GM12865 (cell line): ENCODE measurements at regions not wholly inside any gene's neighbourhood (a gene's known extent, or its start where the extent isn't known, plus 50 kb on each side); places are given as distances from the start of the nearest gene placed in this dataset.

Experiments
- DNase-seq: peaks from one replicate; pipeline ENCODE4 v3.0.0; 2010; ENCODE audit warnings: low read depth
- H3K4me3 ChIP-seq: 2 replicates; pipeline ENCODE4 v1.5.1; 2011; ENCODE audit warnings: mild to moderate bottlenecking, low read depth, low read length, control low read depth
- TF ChIP-seq, protein P1 (sequence below): IDR thresholded peaks from 2 replicates; pipeline ENCODE4 v1.5.1; 2011; ENCODE audit warnings: low read length, control low read depth, low read depth, inconsistent platforms; ENCODE audit not compliant: insufficient read depth; ENCODE audit errors: missing control alignments

DNA sequence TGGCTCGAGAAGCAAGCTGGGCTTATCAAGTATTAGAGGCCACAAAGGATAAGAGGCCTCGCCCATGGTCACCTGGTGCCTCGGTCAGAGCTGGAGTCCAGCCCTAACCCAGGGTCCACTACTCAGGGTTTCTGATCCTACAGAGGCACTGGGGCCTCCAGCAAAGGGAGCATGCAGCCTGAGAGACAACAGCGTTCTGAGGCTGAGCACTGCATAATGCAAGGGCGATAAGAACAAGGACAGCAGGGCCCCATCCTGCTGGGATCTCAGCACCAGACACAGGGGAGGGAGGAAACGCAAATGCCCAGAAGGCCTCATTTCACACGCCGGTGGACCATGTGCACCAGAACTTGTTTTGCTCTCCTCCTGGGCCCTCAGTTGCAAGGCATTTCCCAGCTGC lies 63.0 kb downstream of the C5orf15 start:
- no peak overlapping the region for H3K4me3 ChIP-seq
- no peak for DNase-seq
- TF ChIP-seq, protein P1, sequence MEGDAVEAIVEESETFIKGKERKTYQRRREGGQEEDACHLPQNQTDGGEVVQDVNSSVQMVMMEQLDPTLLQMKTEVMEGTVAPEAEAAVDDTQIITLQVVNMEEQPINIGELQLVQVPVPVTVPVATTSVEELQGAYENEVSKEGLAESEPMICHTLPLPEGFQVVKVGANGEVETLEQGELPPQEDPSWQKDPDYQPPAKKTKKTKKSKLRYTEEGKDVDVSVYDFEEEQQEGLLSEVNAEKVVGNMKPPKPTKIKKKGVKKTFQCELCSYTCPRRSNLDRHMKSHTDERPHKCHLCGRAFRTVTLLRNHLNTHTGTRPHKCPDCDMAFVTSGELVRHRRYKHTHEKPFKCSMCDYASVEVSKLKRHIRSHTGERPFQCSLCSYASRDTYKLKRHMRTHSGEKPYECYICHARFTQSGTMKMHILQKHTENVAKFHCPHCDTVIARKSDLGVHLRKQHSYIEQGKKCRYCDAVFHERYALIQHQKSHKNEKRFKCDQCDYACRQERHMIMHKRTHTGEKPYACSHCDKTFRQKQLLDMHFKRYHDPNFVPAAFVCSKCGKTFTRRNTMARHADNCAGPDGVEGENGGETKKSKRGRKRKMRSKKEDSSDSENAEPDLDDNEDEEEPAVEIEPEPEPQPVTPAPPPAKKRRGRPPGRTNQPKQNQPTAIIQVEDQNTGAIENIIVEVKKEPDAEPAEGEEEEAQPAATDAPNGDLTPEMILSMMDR = no peak

DNA sequence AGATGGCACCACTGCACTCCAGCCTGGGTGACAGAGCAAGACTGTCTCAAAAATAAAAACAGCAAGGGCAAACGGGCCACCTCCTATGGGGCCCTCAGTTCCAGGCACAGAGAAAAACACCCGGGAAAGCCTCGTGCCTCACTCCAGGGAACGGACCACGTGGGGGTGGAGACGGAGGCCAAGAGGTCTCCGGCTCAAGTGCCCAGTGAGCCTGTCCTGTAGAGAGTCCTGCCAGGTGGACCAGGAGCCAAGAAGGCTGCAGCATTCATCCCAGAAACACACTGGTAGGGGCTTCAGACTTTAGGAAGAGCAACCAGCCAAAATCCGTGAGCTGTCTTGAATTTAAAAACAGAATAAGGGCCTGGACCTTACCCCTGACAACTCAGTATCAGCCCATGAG lies 63.8 kb downstream of the C5orf15 start:
- no peak for DNase-seq
- TF ChIP-seq, protein P1 = no peak
- no peak overlapping the region for H3K4me3 ChIP-seq

DNA sequence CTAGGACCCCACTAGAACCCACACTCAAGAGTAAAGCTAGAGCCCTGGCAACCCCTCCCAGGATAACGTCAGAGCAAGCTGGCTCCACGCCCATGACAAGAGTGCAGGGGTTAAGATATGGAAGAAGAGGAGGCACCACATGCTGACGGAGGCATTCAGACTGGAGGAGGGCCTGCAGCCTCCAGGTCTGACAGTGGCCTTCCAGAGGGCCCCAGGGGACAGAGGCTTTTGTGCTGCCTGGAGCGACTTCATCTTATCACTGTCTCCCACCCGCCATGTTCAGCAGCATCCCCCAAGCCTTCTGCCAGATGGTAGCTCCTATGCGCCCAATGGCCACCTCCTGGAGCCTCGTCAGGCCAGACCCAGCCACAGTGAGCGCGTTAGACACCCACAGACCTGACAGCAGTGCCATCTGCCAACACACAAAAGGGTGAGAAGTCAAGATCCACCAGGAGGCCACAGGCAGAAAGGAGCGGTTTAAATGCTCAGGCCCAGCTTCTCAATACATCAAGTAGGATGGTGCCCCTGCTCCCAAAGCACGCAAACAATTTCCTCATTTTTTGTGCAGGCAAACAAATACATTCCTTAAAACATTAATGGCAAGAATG lies 65.8 kb downstream of the C5orf15 start:
- H3K4me3 ChIP-seq = no peak overlapping the region
- no peak for DNase-seq
- TF ChIP-seq, protein P1 = no peak

DNA sequence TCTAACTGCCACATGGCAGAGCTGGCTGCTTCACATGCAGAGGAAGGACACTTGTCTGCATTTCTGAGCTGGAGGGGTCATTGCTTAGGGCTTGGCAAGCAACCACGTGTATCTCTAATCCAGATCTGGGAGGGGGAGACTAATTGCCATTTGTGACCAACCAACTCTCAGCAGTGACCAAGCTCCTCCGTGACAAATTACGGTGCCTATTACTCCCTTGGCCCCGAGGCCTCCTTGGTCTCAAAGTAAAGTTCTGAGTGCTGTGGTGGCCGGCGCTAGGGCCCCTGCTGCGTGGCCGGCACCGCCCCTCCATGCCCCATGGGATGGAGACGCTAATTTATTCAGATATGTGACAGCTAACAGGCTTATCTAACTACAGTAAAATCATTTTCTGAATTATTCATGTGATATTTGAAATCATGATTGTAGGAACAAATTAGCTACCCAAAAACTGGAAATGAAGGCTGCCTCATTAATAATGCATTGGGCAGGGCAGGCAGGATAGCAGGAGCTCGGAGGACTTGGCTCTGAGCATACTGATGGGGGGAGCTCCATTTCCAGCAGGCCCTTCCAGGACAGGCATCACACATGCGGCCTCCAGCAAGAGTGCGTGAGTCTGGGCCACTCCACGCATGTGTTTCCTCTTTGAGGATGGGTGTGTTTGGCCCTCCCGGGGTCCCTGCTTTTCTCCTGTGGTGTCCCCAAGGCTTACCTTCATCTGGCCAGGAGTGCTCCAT lies 67.7 kb downstream of the C5orf15 start:
- H3K4me3 ChIP-seq = no peak overlapping the region
- no peak for DNase-seq
- TF ChIP-seq, protein P1 = no peak

DNA sequence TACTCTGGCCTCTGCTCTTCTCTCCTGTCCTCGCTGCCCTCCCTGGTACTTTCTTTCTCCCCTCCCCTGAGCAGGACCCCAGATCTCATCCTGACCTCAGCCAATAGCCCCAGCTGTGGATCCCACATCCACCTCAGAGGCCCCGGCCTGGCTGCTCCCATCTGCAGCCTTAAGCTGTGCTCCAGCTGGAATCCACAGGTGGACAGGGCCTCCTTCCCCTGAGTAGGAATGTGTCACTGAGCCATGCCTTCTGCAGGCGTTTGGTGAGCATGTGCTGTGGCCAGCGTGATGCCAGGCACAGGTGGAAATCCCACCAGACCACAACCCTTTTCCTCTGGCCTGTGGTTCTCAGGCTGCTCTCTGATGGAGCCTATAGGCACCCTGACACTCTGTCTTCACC lies 68.9 kb downstream of the C5orf15 start:
- TF ChIP-seq, protein P1 = no peak
- no peak overlapping the region for H3K4me3 ChIP-seq
- DNase-seq = no peak

DNA sequence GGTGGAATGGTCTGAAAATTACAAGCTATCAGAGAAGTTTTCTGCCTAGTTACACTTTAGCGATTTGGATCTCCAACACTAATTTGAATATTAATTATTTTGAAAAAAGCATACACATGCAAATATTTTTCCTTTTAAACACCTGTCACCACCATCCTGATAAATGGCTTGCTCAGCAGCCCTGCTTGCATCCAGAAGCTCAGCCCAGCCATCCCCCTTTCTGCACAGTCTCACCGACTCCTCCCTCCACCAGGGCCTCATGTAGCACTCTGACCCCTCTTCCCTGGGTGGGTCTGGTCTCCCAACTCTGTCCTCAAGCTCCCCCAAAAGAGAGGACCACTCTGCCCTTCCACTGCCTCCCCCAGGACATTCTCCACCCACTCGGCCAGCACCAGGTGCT lies 70.0 kb downstream of the C5orf15 start:
- H3K4me3 ChIP-seq = no peak overlapping the region
- TF ChIP-seq, protein P1 = no peak
- DNase-seq = no peak
